HepG2 (cell line): ENCODE measurements at regions not wholly inside any gene's neighbourhood (a gene's known extent, or its start where the extent isn't known, plus 50 kb on each side); places are given as distances from the start of the nearest gene placed in this dataset.
"Not testable (repeated sequence)": the region's sequence is repeated elsewhere in the genome, so short reads cannot be mapped to it uniquely, and the experiment has no call there.

Experiments
- ATAC-seq: fragments of 200-7000 bp; cut with Tn5 transposase; 3 replicates; pipeline ENCODE4 v1.9.1; 2020; ENCODE audit warnings: mild to moderate bottlenecking, moderate library complexity
- BruUV-seq: library from RNA; stranded (reverse); fragments of 400-500 nt; replicated peaks from 2 replicates; lab custom pipeline; 2021; lab: Mats Ljungman, UMichigan
- CTCF ChIA-PET: fragments of 300-600 bp; formaldehyde crosslinking; extraction: SDS; loops from one replicate; lab custom pipeline; 2021; ENCODE audit warnings: low total read pairs, inconsistent platforms, low intra/inter-chr PET ratio; lab: Yijun Ruan, JAX
- POLR2A ChIA-PET: fragments of 350-600 bp; sonication (Branson Sonifier 250); formaldehyde crosslinking; loops from one replicate; lab custom pipeline; 2020; ENCODE audit warnings: antibody characterized with exemption, inconsistent platforms; lab: Yijun Ruan, JAX
- DNase-seq: peaks from one replicate; pipeline ENCODE4 v3.0.0-alpha.2; 2015; ENCODE audit warnings: low spot score
- FAIRE-seq: peaks from 3 replicates; lab custom pipeline; 2011; peaks lifted over from hg19 to GRCh38; lab: Jason Lieb, UNC
- H2AFZ ChIP-seq: one replicate; pipeline ENCODE4 v1.6.1; 2011; ENCODE audit warnings: low read length, inconsistent platforms
- H3K27ac ChIP-seq: fragments of 300-600 bp; 3 replicates; pipeline ENCODE4 v1.8.0; 2011; ENCODE audit warnings: mixed run types, mild to moderate bottlenecking, mixed read lengths, low read length, inconsistent platforms; ENCODE audit not compliant: insufficient read depth; ENCODE audit errors: extremely low read length
- H3K27me3 ChIP-seq, 2 experiments: fragments of 200-600 bp in 1 of 2; 2 replicates in 1 of 2; 3 replicates in 1 of 2; pipeline versions ENCODE4 v1.6.0 to v1.8.0; 2011; ENCODE audit warnings: low read length in 2 of 2, mild to moderate bottlenecking in 2 of 2, moderate library complexity in 2 of 2, inconsistent platforms in 1 of 2; ENCODE audit not compliant: insufficient read depth in 2 of 2, control insufficient read depth in 1 of 2
- H3K36me3 ChIP-seq, 2 experiments: fragments of 200-600 bp in 1 of 2; replicated peaks in 1 of 2; 2 replicates in 1 of 2; 3 replicates in 1 of 2; pipeline versions ENCODE4 v1.5.1 to v1.8.0; 2011; ENCODE audit warnings: low read length in 2 of 2, inconsistent platforms in 1 of 2; ENCODE audit not compliant: insufficient read depth in 2 of 2, control insufficient read depth in 1 of 2
- H3K4me1 ChIP-seq: 2 replicates; pipeline ENCODE4 v1.5.1; 2012; ENCODE audit warnings: low read length, inconsistent platforms; ENCODE audit not compliant: insufficient read depth
- H3K4me2 ChIP-seq: 2 replicates; pipeline ENCODE4 v1.6.0; 2011; ENCODE audit warnings: low read depth, low read length, inconsistent platforms
- H3K4me3 ChIP-seq, 3 experiments: fragments of 200-600 bp in 1 of 3; sonication (generic), shearing (Covaris generic) in 1 of 3; replicated peaks in 1 of 3; 2 replicates each; pipeline ENCODE4 v1.5.1; 2011 to 2016; ENCODE audit warnings: low read length in 3 of 3, inconsistent platforms in 2 of 3, low read depth in 2 of 3, mild to moderate bottlenecking in 2 of 3, control low read depth in 1 of 3, mixed read lengths in 1 of 3; ENCODE audit not compliant: insufficient read depth in 1 of 3
- H3K79me2 ChIP-seq: one replicate; pipeline ENCODE4 v1.6.1; 2011; ENCODE audit warnings: low read length, inconsistent platforms; ENCODE audit not compliant: insufficient read depth
- H3K9ac ChIP-seq: 2 replicates; pipeline ENCODE4 v1.6.0; 2011; ENCODE audit warnings: mild to moderate bottlenecking, low read depth, low read length, inconsistent platforms; ENCODE audit not compliant: insufficient read depth
- H3K9me3 ChIP-seq: 2 replicates; pipeline ENCODE4 v1.5.1; 2012; ENCODE audit warnings: mild to moderate bottlenecking, low read length
- H4K20me1 ChIP-seq: 2 replicates; pipeline ENCODE4 v1.6.0; 2011; ENCODE audit warnings: inconsistent platforms, mild to moderate bottlenecking, low read length, moderate library complexity; ENCODE audit not compliant: insufficient read depth
- BRCA1 ChIP-seq: sonication (generic); formaldehyde crosslinking; IDR thresholded peaks from 2 replicates; pipeline ENCODE4 v1.4.0; 2020; ENCODE audit warnings: missing genetic modification reagents
- NPAS2 ChIP-seq: sonication (generic); formaldehyde crosslinking; IDR thresholded peaks from 2 replicates; pipeline ENCODE4 v1.8.0; 2022; ENCODE audit warnings: mild to moderate bottlenecking, missing genetic modification reagents, borderline replicate concordance
- RARA ChIP-seq: IDR thresholded peaks from 2 replicates; pipeline ENCODE4 v1.6.1; 2016; ENCODE audit warnings: missing genetic modification reagents, missing compliant biosample characterization
- SAP130 ChIP-seq: IDR thresholded peaks from 2 replicates; pipeline ENCODE4 v1.6.1; 2016; ENCODE audit warnings: low read depth
- SMYD3 ChIP-seq: sonication (generic); formaldehyde crosslinking; IDR thresholded peaks from 2 replicates; pipeline ENCODE4 v1.8.1; 2023; ENCODE audit warnings: mild to moderate bottlenecking, missing genetic modification reagents
- SRSF1 ChIP-seq: fragments of 200-400 bp; formaldehyde crosslinking; optimal IDR thresholded peaks from 2 replicates; pipeline ENCODE3; 2017; ENCODE audit warnings: mild to moderate bottlenecking, low read depth, low read length, moderate library complexity
- WGBS: methylation state at CpG from one replicate; pipeline ENCODE4 v1.1.6; 2017; ENCODE audit warnings: low lambda C conversion rate; 5-methylcytosine and 5-hydroxymethylcytosine counted together
- in situ Hi-C: cut with HindIII; loops from 2 replicates; pipeline ENCODE4 v1.10.0; 2017; ENCODE audit warnings: low pct_unique_long_range_greater_than_20kb; ENCODE audit not compliant: extremely low pct_ligation_motif_present
- intact Hi-C: fragments of 100-400 bp; cut with micrococcal nuclease; formaldehyde crosslinking; loops from one replicate; pipeline ENCODE4 v1.10.0; 2022; ENCODE audit not compliant: unreplicated experiment
- TF ChIP-seq, protein P1 (sequence below): sonication (generic); formaldehyde crosslinking; IDR thresholded peaks from 2 replicates; pipeline ENCODE4 v1.5.0; 2020; ENCODE audit warnings: mild to moderate bottlenecking, missing genetic modification reagents, borderline replicate concordance

DNA sequence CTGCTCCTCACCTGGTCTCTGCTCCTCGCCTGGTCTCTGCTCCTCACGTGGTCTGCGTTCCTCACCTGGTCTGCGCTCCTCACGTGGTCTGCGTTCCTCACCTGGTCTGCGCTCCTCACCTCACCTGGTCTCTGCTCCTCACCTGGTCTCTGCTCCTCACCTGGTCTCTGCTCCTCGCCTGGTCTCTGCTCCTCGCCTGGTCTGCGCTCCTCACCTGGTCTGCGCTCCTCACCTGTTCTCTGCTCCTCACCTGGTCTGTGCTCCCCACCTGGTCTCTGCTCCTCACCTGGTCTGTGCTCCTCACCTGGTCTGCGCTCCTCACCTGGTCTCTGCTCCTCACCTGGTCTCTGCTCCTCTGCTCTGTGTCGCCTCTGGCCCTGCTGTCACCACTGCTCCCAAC, 73.5 kb upstream of the CTDP1 start:
- H3K9ac ChIP-seq, POLR2A ChIA-PET, intact Hi-C loops, H3K4me2 ChIP-seq, H3K27ac ChIP-seq, in situ Hi-C loops, DNase-seq, H3K4me3 ChIP-seq, BruUV-seq, ATAC-seq, CTCF ChIA-PET, H3K36me3 ChIP-seq, H2AFZ ChIP-seq, H4K20me1 ChIP-seq, FAIRE-seq, H3K9me3 ChIP-seq, H3K4me1 ChIP-seq, H3K79me2 ChIP-seq: not testable (repeated sequence)
- WGBS, result 45% methylated on average over 13 of the region's 13 CpGs
- H3K27me3 ChIP-seq, result peaks cover 4 to 38% of the 10 kb centered on the region in 2 experiments

GRCh38 chr18:79606621-79607331, 72.8 kb upstream of the CTDP1 start:
- no peak for TF ChIP-seq BRCA1
- no peak for TF ChIP-seq NPAS2 (CRISPR knock-in tag)
- no peak for TF ChIP-seq RARA (CRISPR knock-in tag)
- TF ChIP-seq SMYD3 (CRISPR knock-in tag), result no peak
- TF ChIP-seq, protein P1, sequence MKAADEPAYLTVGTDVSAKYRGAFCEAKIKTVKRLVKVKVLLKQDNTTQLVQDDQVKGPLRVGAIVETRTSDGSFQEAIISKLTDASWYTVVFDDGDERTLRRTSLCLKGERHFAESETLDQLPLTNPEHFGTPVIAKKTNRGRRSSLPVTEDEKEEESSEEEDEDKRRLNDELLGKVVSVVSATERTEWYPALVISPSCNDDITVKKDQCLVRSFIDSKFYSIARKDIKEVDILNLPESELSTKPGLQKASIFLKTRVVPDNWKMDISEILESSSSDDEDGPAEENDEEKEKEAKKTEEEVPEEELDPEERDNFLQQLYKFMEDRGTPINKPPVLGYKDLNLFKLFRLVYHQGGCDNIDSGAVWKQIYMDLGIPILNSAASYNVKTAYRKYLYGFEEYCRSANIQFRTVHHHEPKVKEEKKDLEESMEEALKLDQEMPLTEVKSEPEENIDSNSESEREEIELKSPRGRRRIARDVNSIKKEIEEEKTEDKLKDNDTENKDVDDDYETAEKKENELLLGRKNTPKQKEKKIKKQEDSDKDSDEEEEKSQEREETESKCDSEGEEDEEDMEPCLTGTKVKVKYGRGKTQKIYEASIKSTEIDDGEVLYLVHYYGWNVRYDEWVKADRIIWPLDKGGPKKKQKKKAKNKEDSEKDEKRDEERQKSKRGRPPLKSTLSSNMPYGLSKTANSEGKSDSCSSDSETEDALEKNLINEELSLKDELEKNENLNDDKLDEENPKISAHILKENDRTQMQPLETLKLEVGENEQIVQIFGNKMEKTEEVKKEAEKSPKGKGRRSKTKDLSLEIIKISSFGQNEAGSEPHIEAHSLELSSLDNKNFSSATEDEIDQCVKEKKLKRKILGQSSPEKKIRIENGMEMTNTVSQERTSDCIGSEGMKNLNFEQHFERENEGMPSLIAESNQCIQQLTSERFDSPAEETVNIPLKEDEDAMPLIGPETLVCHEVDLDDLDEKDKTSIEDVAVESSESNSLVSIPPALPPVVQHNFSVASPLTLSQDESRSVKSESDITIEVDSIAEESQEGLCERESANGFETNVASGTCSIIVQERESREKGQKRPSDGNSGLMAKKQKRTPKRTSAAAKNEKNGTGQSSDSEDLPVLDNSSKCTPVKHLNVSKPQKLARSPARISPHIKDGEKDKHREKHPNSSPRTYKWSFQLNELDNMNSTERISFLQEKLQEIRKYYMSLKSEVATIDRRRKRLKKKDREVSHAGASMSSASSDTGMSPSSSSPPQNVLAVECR, result no peak
- TF ChIP-seq SRSF1, result no peak
- TF ChIP-seq SAP130, result no peak

More at GRCh38 chr18:79606621-79607331, 72.8 kb upstream of the CTDP1 start:
- Histone ChIP-seq H3K4me3 (no peak overlapping the region), H4K20me1 (no peaks in the 10 kb centered on the region), H3K27ac (no peak overlapping the region), H3K4me2 (no peak overlapping the region), H3K79me2 (no peaks in the 10 kb centered on the region), H3K27me3 (peaks cover 4 to 38% of the 10 kb centered on the region in 2 experiments), H2AFZ (no peak overlapping the region), H3K36me3 (no peaks in the 10 kb centered on the region), H3K4me1 (no peaks in the 10 kb centered on the region), H3K9ac (no peak overlapping the region), H3K9me3 (no peaks in the 10 kb centered on the region)
- 6% methylated on average over 3 of the region's 31 CpGs for WGBS
- ChIA-PET POLR2A (no interaction called here), CTCF (no interaction called here)
- FAIRE-seq (no peak), ATAC-seq (no peak; the same call in 1 of the 3 replicates), DNase-seq (no peak)
- intact Hi-C loops (no loop called here), in situ Hi-C loops (no loop called here)
- BruUV-seq, result no TSS peak
